ENCODE measurements at regions not wholly inside any gene's neighbourhood (a gene's known extent, or its start where the extent isn't known, plus 50 kb on each side); places are given as distances from the start of the nearest gene placed in this dataset.
"Not testable (repeated sequence)": the region's sequence is repeated elsewhere in the genome, so short reads cannot be mapped to it uniquely, and the experiment has no call there.

DNA sequence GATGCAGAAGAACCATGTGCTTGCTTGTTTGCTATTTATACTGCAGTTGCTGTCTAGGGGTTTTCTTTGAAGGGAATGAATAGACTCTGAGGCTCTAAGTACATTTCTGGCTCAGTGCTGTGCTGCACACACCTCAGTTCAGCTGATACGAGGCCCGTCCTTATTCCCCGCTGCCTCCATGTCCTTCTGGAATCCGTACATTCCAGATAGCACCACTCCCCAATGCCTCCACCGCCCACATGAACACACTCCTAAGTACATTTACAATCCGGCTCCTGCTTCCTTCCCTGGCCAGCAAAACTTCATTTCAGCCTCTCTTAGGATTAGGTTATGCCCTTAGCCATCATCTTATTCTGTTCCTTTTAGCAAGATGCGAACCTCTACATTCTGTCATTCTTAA, 57.1 kb downstream of the KCNC4 start:
- no peaks in the 10 kb centered on the region for H3K9me3 ChIP-seq (ENCODE audit: low read length)
- no peak overlapping the region for H3K27ac ChIP-seq (ENCODE audit: low read depth, low read length, poor library complexity, severe bottlenecking)
- peaks cover 4% of the 10 kb centered on the region for H3K27me3 ChIP-seq (ENCODE audit: insufficient read depth, low read length)
- H3K79me2 ChIP-seq (ENCODE audit: insufficient read depth, low read length): no peaks in the 10 kb centered on the region
- H3K4me3 ChIP-seq (ENCODE audit: low read depth, low read length, poor library complexity, severe bottlenecking): no peak overlapping the region
- no peak overlapping the region for H3K9ac ChIP-seq (ENCODE audit: low read length)
- H3K9me2 ChIP-seq (ENCODE audit: low read depth, low read length): no peaks in the 10 kb centered on the region
- H3K36me3 ChIP-seq (ENCODE audit: insufficient read depth, low read length): no peaks in the 10 kb centered on the region
- H4K20me1 ChIP-seq (ENCODE audit: insufficient read depth, low read length): no peaks in the 10 kb centered on the region
- no peaks in the 10 kb centered on the region for H3K4me1 ChIP-seq (ENCODE audit: insufficient read depth, low read length, severe bottlenecking)
- H2AFZ ChIP-seq (ENCODE audit: low read length): no peak overlapping the region
- TF ChIP-seq EZH2 (IDR thresholded peaks at IDR 0.05; ENCODE audit: borderline replicate concordance, low read length): no peak
- TF ChIP-seq, protein P1, sequence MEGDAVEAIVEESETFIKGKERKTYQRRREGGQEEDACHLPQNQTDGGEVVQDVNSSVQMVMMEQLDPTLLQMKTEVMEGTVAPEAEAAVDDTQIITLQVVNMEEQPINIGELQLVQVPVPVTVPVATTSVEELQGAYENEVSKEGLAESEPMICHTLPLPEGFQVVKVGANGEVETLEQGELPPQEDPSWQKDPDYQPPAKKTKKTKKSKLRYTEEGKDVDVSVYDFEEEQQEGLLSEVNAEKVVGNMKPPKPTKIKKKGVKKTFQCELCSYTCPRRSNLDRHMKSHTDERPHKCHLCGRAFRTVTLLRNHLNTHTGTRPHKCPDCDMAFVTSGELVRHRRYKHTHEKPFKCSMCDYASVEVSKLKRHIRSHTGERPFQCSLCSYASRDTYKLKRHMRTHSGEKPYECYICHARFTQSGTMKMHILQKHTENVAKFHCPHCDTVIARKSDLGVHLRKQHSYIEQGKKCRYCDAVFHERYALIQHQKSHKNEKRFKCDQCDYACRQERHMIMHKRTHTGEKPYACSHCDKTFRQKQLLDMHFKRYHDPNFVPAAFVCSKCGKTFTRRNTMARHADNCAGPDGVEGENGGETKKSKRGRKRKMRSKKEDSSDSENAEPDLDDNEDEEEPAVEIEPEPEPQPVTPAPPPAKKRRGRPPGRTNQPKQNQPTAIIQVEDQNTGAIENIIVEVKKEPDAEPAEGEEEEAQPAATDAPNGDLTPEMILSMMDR (IDR thresholded peaks at IDR 0.05; ENCODE audit: low read length): no peak
- no peaks in the 10 kb centered on the region for H3F3A ChIP-seq (ENCODE audit: insufficient read depth, low read length)
- no peak overlapping the region for H3K4me2 ChIP-seq (ENCODE audit: low read length)

GRCh38 chr1:110272045-110272444, 61.9 kb downstream of the KCNC4 start:
- TF ChIP-seq EZH2 (IDR thresholded peaks at IDR 0.05; ENCODE audit: borderline replicate concordance, low read length): no peak
- TF ChIP-seq, protein P1 (IDR thresholded peaks at IDR 0.05; ENCODE audit: low read length): no peak

GRCh38 chr1:110273832-110274231, 63.7 kb downstream of the KCNC4 start:
- H3K36me3 ChIP-seq (ENCODE audit: insufficient read depth, low read length); H2AFZ ChIP-seq (ENCODE audit: low read length); H3K9ac ChIP-seq (ENCODE audit: low read length); H3K4me3 ChIP-seq (ENCODE audit: low read depth, low read length, poor library complexity, severe bottlenecking); H3K27ac ChIP-seq (ENCODE audit: low read depth, low read length, poor library complexity, severe bottlenecking); H3K9me3 ChIP-seq (ENCODE audit: low read length); H3K27me3 ChIP-seq (ENCODE audit: insufficient read depth, low read length); H3F3A ChIP-seq (ENCODE audit: insufficient read depth, low read length); H3K4me1 ChIP-seq (ENCODE audit: insufficient read depth, low read length, severe bottlenecking); H4K20me1 ChIP-seq (ENCODE audit: insufficient read depth, low read length); H3K4me2 ChIP-seq (ENCODE audit: low read length); H3K79me2 ChIP-seq (ENCODE audit: insufficient read depth, low read length); H3K9me2 ChIP-seq (ENCODE audit: low read depth, low read length): not testable (repeated sequence)

More at GRCh38 chr1:110272045-110272444, 61.9 kb downstream of the KCNC4 start:
- Histone ChIP-seq H3K9me2 (ENCODE audit: low read depth, low read length) (no peaks in the 10 kb centered on the region), H3K4me2 (ENCODE audit: low read length) (no peak overlapping the region), H3F3A (ENCODE audit: insufficient read depth, low read length) (no peaks in the 10 kb centered on the region), H4K20me1 (ENCODE audit: insufficient read depth, low read length) (no peaks in the 10 kb centered on the region), H3K9me3 (ENCODE audit: low read length) (no peaks in the 10 kb centered on the region), H3K79me2 (ENCODE audit: insufficient read depth, low read length) (no peaks in the 10 kb centered on the region), H3K36me3 (ENCODE audit: insufficient read depth, low read length) (no peaks in the 10 kb centered on the region), H3K27me3 (ENCODE audit: insufficient read depth, low read length) (peaks cover 4% of the 10 kb centered on the region), H3K27ac (ENCODE audit: low read depth, low read length, poor library complexity, severe bottlenecking) (no peak overlapping the region), H3K4me1 (ENCODE audit: insufficient read depth, low read length, severe bottlenecking) (no peaks in the 10 kb centered on the region), H2AFZ (ENCODE audit: low read length) (no peak overlapping the region), H3K4me3 (ENCODE audit: low read depth, low read length, poor library complexity, severe bottlenecking) (no peak overlapping the region), H3K9ac (ENCODE audit: low read length) (no peak overlapping the region)

- H3K27me3 ChIP-seq (ENCODE audit: insufficient read depth, low read length): 0 out of 2 replicates have a peak, but pooled peaks cover 5% of the 10 kb centered on the region
- H3K4me1 ChIP-seq (ENCODE audit: insufficient read depth, low read length, severe bottlenecking): no peaks in the 10 kb centered on the region
- no peaks in the 10 kb centered on the region for H3K36me3 ChIP-seq (ENCODE audit: insufficient read depth, low read length)
- TF ChIP-seq, protein P1 (IDR thresholded peaks at IDR 0.05; ENCODE audit: low read length): peak; percentile 14; the same call in 1 of the 2 replicates
- TF ChIP-seq EZH2 (IDR thresholded peaks at IDR 0.05; ENCODE audit: borderline replicate concordance, low read length): no peak
- H3K27ac ChIP-seq (ENCODE audit: low read depth, low read length, poor library complexity, severe bottlenecking): no peak overlapping the region
- no peaks in the 10 kb centered on the region for H3K9me3 ChIP-seq (ENCODE audit: low read length)
- H3K9ac ChIP-seq (ENCODE audit: low read length): no peak overlapping the region
- no peaks in the 10 kb centered on the region for H3F3A ChIP-seq (ENCODE audit: insufficient read depth, low read length)
- no peak overlapping the region for H3K4me2 ChIP-seq (ENCODE audit: low read length)
- no peaks in the 10 kb centered on the region for H3K9me2 ChIP-seq (ENCODE audit: low read depth, low read length)
- H3K79me2 ChIP-seq (ENCODE audit: insufficient read depth, low read length): no peaks in the 10 kb centered on the region
- no peaks in the 10 kb centered on the region for H4K20me1 ChIP-seq (ENCODE audit: insufficient read depth, low read length)
- H2AFZ ChIP-seq (ENCODE audit: low read length): no peak overlapping the region
- H3K4me3 ChIP-seq (ENCODE audit: low read depth, low read length, poor library complexity, severe bottlenecking): no peak overlapping the region
These were observed 59.1 kb upstream of the RBM15 start for GRCh38 chr1:110280126-110280525.

All from OCI-LY1 (cell line).